ENCODE measurements at regions not wholly inside any gene's neighbourhood (a gene's known extent, or its start where the extent isn't known, plus 50 kb on each side); places are given as distances from the start of the nearest gene placed in this dataset.

- Histone ChIP-seq H3K4me1 (no peaks in the 10 kb centered on the region), H3K4me3 (no peak overlapping the region), H3K27ac (no peak overlapping the region), H3K36me3 (no peaks in the 10 kb centered on the region), H3K9me3 (no peaks in the 10 kb centered on the region), H3K27me3 (replicated peaks in 1 of 7) (no peaks in the 10 kb centered on the region)
- intact Hi-C loops (cut with DNase I; ENCODE audit: low total_unique reads), result no loop called here
- DNase-seq, result no peak
- TF ChIP-seq CTCF (IDR thresholded peaks at IDR 0.05 in 8 of 11, conservative IDR thresholded peaks at IDR 0.05 in 3 of 11) (no peak), POLR2AphosphoS5 (IDR thresholded peaks at IDR 0.05) (no peak), POLR2A (IDR thresholded peaks at IDR 0.05) (no peak)
Observed at GRCh38 chr4:42205541-42205940, 53.1 kb upstream of the BEND4 start.

- no peak overlapping the region for H3K27ac ChIP-seq
- H3K4me3 ChIP-seq, result no peak overlapping the region
- DNase-seq, result no peak
- H3K9me3 ChIP-seq, result no peaks in the 10 kb centered on the region
- no peaks in the 10 kb centered on the region for H3K36me3 ChIP-seq
- WGBS, 5 donors, result 81 to 92% (median 88%) methylated on average over 2 of the region's 2 CpGs
- no peak for TF ChIP-seq CTCF (IDR thresholded peaks at IDR 0.05 in 8 of 11, conservative IDR thresholded peaks at IDR 0.05 in 3 of 11)
- no peak for TF ChIP-seq POLR2A (IDR thresholded peaks at IDR 0.05)
- TF ChIP-seq POLR2AphosphoS5 (IDR thresholded peaks at IDR 0.05), result no peak
- intact Hi-C loops (cut with DNase I; ENCODE audit: low total_unique reads), result no loop called here
- H3K4me1 ChIP-seq, result no peaks in the 10 kb centered on the region
- H3K27me3 ChIP-seq (replicated peaks in 1 of 7), result no peaks in the 10 kb centered on the region
Observed at GRCh38 chr4:42216664-42217063, 64.2 kb upstream of the BEND4 start.

GRCh38 chr4:42225286-42225685 lies 72.8 kb upstream of the BEND4 start:
- no peak overlapping the region for H3K27ac ChIP-seq
- TF ChIP-seq POLR2AphosphoS5 (IDR thresholded peaks at IDR 0.05) (no peak), CTCF (IDR thresholded peaks at IDR 0.05 in 8 of 11, conservative IDR thresholded peaks at IDR 0.05 in 3 of 11) (no peak), POLR2A (IDR thresholded peaks at IDR 0.05) (no peak)
- no peaks in the 10 kb centered on the region for H3K36me3 ChIP-seq
- WGBS, 5 donors, result 18 to 38% (median 34%) methylated on average over 1 of the region's 1 CpG
- H3K4me3 ChIP-seq, result no peak overlapping the region
- intact Hi-C loops (cut with DNase I; ENCODE audit: low total_unique reads), result no loop called here
- peaks cover 0 to 4% (median 0%) of the 10 kb centered on the region in 7 donors for H3K27me3 ChIP-seq (replicated peaks in 1 of 7)
- no peak for DNase-seq
- no peaks in the 10 kb centered on the region for H3K9me3 ChIP-seq
- no peaks in the 10 kb centered on the region for H3K4me1 ChIP-seq

GRCh38 chr4:42234817-42235216 lies 82.4 kb upstream of the BEND4 start:
- no peak for TF ChIP-seq POLR2A (IDR thresholded peaks at IDR 0.05)
- no peak for TF ChIP-seq CTCF (IDR thresholded peaks at IDR 0.05 in 8 of 11, conservative IDR thresholded peaks at IDR 0.05 in 3 of 11)
- no peak for TF ChIP-seq POLR2AphosphoS5 (IDR thresholded peaks at IDR 0.05)
- 87 to 97% (median 91%) methylated on average over 4 of the region's 4 CpGs for WGBS, 5 donors
- Histone ChIP-seq H3K27me3 (replicated peaks in 1 of 7) (no peaks in the 10 kb centered on the region), H3K4me3 (no peak overlapping the region), H3K4me1 (no peaks in the 10 kb centered on the region), H3K27ac (no peak overlapping the region), H3K9me3 (no peaks in the 10 kb centered on the region), H3K36me3 (no peaks in the 10 kb centered on the region)
- no peak for DNase-seq
- intact Hi-C loops (cut with DNase I; ENCODE audit: low total_unique reads), result no loop called here

Data from spleen (tissue), 11 donors.